DMS153 treated with DMSO at 0.1 percent for 48 hours (cell line): ENCODE measurements at regions not wholly inside any gene's neighbourhood (a gene's known extent, or its start where the extent isn't known, plus 50 kb on each side); places are given as distances from the start of the nearest gene placed in this dataset.

Experiments
- DNase-seq: peaks from one replicate; lab custom pipeline; 2025; ENCODE audit not compliant: unreplicated experiment; lab: John Stamatoyannopoulos, UW

GRCh38 chr12:107339932-107340331, 246.6 kb upstream of the CRY1 start:
- DNase-seq: no peak

GRCh38 chr12:107340898-107341297, 247.5 kb upstream of the CRY1 start:
- no peak for DNase-seq

GRCh38 chr12:107344035-107344808, 250.9 kb upstream of the CRY1 start:
- DNase-seq: no peak

GRCh38 chr12:107347261-107347660, 253.9 kb upstream of the CRY1 start:
- no peak for DNase-seq

- peak; percentile 41 for DNase-seq
Measured at GRCh38 chr12:107349008-107349747, 255.8 kb upstream of the CRY1 start.

- no peak for DNase-seq
Measured at GRCh38 chr12:107349839-107350238, 256.5 kb upstream of the CRY1 start.

- DNase-seq: no peak
Measured at GRCh38 chr12:107351109-107351508, 257.8 kb upstream of the CRY1 start.

- no peak for DNase-seq
Measured at GRCh38 chr12:107351713-107352112, 258.4 kb upstream of the CRY1 start.

GRCh38 chr12:107352347-107353081, 259.2 kb upstream of the CRY1 start:
- no peak for DNase-seq

- no peak for DNase-seq
Measured at GRCh38 chr12:107353312-107353711, 260.0 kb upstream of the CRY1 start.

- no peak for DNase-seq
Measured at GRCh38 chr12:107355004-107355565, 261.7 kb upstream of the CRY1 start.

GRCh38 chr12:107355612-107356011, 262.3 kb upstream of the CRY1 start:
- DNase-seq: no peak

- DNase-seq: no peak
Measured at GRCh38 chr12:107356266-107356936, 263.1 kb upstream of the CRY1 start.

- no peak for DNase-seq
Measured at GRCh38 chr12:107356937-107357295, 263.6 kb upstream of the CRY1 start.

GRCh38 chr12:107359382-107359781, 266.0 kb upstream of the CRY1 start:
- no peak for DNase-seq

- DNase-seq: no peak
Measured at GRCh38 chr12:107360033-107360432, 266.7 kb upstream of the CRY1 start.

GRCh38 chr12:107360482-107360881, 267.1 kb upstream of the CRY1 start:
- no peak for DNase-seq

GRCh38 chr12:107361970-107362369, 268.6 kb upstream of the CRY1 start:
- DNase-seq: no peak

GRCh38 chr12:107362960-107363359, 269.6 kb upstream of the CRY1 start:
- no peak for DNase-seq

GRCh38 chr12:107364875-107365518, 271.6 kb upstream of the CRY1 start:
- no peak for DNase-seq
